GM23338 (cell line): ENCODE measurements at regions not wholly inside any gene's neighbourhood (a gene's known extent, or its start where the extent isn't known, plus 50 kb on each side); places are given as distances from the start of the nearest gene placed in this dataset.

Experiments
- ATAC-seq: fragments of 200-7000 bp; cut with Tn5 transposase; 3 replicates; pipeline ENCODE4 v1.9.1; 2020
- DNase-seq: peaks from one replicate; pipeline ENCODE4 v3.0.0-alpha.2; 2015; ENCODE audit warnings: low spot score
- H2AFZ ChIP-seq: fragments of 200-600 bp; sonication (generic); 2 replicates; pipeline ENCODE4 v1.8.0; 2016; ENCODE audit warnings: antibody characterized with exemption, mild to moderate bottlenecking, moderate library complexity
- H3F3A ChIP-seq: fragments of 200-600 bp; sonication (generic); replicated peaks from 2 replicates; pipeline ENCODE4 v1.8.0; 2017; ENCODE audit warnings: antibody characterized with exemption, mixed run types, low read depth
- H3K27ac ChIP-seq: fragments of 200-600 bp; sonication (generic); 2 replicates; pipeline ENCODE4 v1.6.1; 2016; ENCODE audit warnings: low read depth
- H3K27me3 ChIP-seq: fragments of 200-600 bp; sonication (generic); 2 replicates; pipeline ENCODE4 v1.8.0; 2016; ENCODE audit warnings: mild to moderate bottlenecking, mixed run types, moderate library complexity; ENCODE audit not compliant: insufficient read depth
- H3K36me3 ChIP-seq: fragments of 200-600 bp; sonication (generic); 2 replicates; pipeline ENCODE4 v1.8.0; 2016; ENCODE audit warnings: mild to moderate bottlenecking; ENCODE audit not compliant: insufficient read depth
- H3K4me1 ChIP-seq: fragments of 200-600 bp; sonication (generic); 2 replicates; pipeline ENCODE4 v1.8.0; 2016; ENCODE audit warnings: mild to moderate bottlenecking, moderate library complexity; ENCODE audit not compliant: insufficient read depth
- H3K4me2 ChIP-seq: fragments of 200-600 bp; sonication (generic); 2 replicates; pipeline ENCODE4 v1.7.1; 2017; ENCODE audit warnings: mixed run types
- H3K4me3 ChIP-seq: fragments of 200-600 bp; sonication (generic); 2 replicates; pipeline ENCODE4 v1.6.1; 2016; ENCODE audit warnings: mixed run types
- H3K79me2 ChIP-seq: fragments of 200-600 bp; sonication (generic); replicated peaks from 2 replicates; pipeline ENCODE4 v1.8.0; 2017; ENCODE audit warnings: mild to moderate bottlenecking; ENCODE audit not compliant: insufficient read depth
- H3K9me2 ChIP-seq: fragments of 200-600 bp; sonication (generic); 2 replicates; pipeline ENCODE4 v1.8.0; 2017; ENCODE audit not compliant: insufficient read depth
- H4K20me1 ChIP-seq: fragments of 200-600 bp; sonication (generic); replicated peaks from 2 replicates; pipeline ENCODE4 v1.8.0; 2017; ENCODE audit warnings: mild to moderate bottlenecking; ENCODE audit not compliant: insufficient read depth
- H3K27ac Mint-ChIP-seq: 2 replicates; pipeline ENCODE4 v1.8.0; 2020; ENCODE audit warnings: inconsistent platforms, mild to moderate bottlenecking, moderate library complexity, mixed read lengths
- H3K27me3 Mint-ChIP-seq: 3 replicates; pipeline ENCODE4 v1.8.0; 2022; ENCODE audit warnings: low read depth, mild to moderate bottlenecking, moderate library complexity, mixed read lengths, inconsistent platforms; ENCODE audit not compliant: insufficient read depth, poor library complexity
- H3K36me3 Mint-ChIP-seq: 3 replicates; pipeline ENCODE4 v1.8.0; 2021; ENCODE audit warnings: low read depth, mild to moderate bottlenecking, inconsistent platforms, moderate library complexity, mixed read lengths
- H3K4me1 Mint-ChIP-seq: 3 replicates; pipeline ENCODE4 v1.8.0; 2020; ENCODE audit warnings: mild to moderate bottlenecking, inconsistent platforms, mixed read lengths
- H3K4me3 Mint-ChIP-seq: 3 replicates; pipeline ENCODE4 v1.8.0; 2021; ENCODE audit warnings: moderate library complexity, mild to moderate bottlenecking, inconsistent platforms, mixed read lengths
- H3K9me3 Mint-ChIP-seq: 3 replicates; pipeline ENCODE4 v1.8.0; 2020; ENCODE audit warnings: moderate library complexity, mild to moderate bottlenecking, inconsistent platforms, mixed read lengths
- CREB1 ChIP-seq: fragments of 250-450 bp; sonication (Bioruptor Pico); IDR thresholded peaks from 2 replicates; pipeline ENCODE4 v1.5.0; 2020; ENCODE audit warnings: low read depth, mild to moderate bottlenecking, moderate library complexity
- EZH2 ChIP-seq: fragments of 200-600 bp; sonication (generic); IDR thresholded peaks from one replicate; pipeline ENCODE4 v1.8.0; 2017; ENCODE audit warnings: antibody characterized with exemption, mild to moderate bottlenecking, low read depth; ENCODE audit not compliant: unreplicated experiment
- EZH2phosphoT487 ChIP-seq: fragments of 200-600 bp; sonication (generic); IDR thresholded peaks from one replicate; pipeline ENCODE4 v1.8.1; 2018; ENCODE audit warnings: antibody characterized with exemption; ENCODE audit not compliant: unreplicated experiment
- JUNB ChIP-seq: IDR thresholded peaks from one replicate; pipeline ENCODE4 v1.6.1; 2016; ENCODE audit warnings: antibody characterized with exemption; ENCODE audit not compliant: unreplicated experiment
- NANOG ChIP-seq: IDR thresholded peaks from 2 replicates; pipeline ENCODE4 v1.6.1; 2016; ENCODE audit warnings: antibody characterized with exemption, borderline replicate concordance
- POLR2AphosphoS5 ChIP-seq: IDR thresholded peaks from 2 replicates; pipeline ENCODE4 v1.6.1; 2016; ENCODE audit warnings: antibody characterized with exemption, low read depth
- STAT1 ChIP-seq: IDR thresholded peaks from one replicate; pipeline ENCODE4 v1.6.1; 2016; ENCODE audit warnings: antibody characterized with exemption; ENCODE audit not compliant: unreplicated experiment
- ZNF114 ChIP-seq: fragments of 250-450 bp; sonication (Bioruptor Pico); IDR thresholded peaks from 2 replicates; pipeline ENCODE4 v1.5.0; 2020; ENCODE audit warnings: mild to moderate bottlenecking, moderate library complexity
- ZNF331 ChIP-seq: fragments of 250-450 bp; sonication (Bioruptor Pico); IDR thresholded peaks from 2 replicates; pipeline ENCODE4 v1.5.0; 2020; ENCODE audit warnings: low read depth, mild to moderate bottlenecking, moderate library complexity
- TF ChIP-seq, protein P1 (sequence below), 2 experiments: fragments of 200-600 bp in 1 of 2; sonication (generic) in 1 of 2; conservative IDR thresholded peaks; 2 replicates each; pipeline versions ENCODE4 v1.5.1 to v1.6.1; 2016 to 2017; ENCODE audit warnings: antibody characterized with exemption in 2 of 2, low read depth in 2 of 2, mild to moderate bottlenecking in 2 of 2, moderate library complexity in 1 of 2
- TF ChIP-seq, protein P2 (sequence below): IDR thresholded peaks from 2 replicates; pipeline ENCODE4 v1.6.1; 2016; ENCODE audit warnings: antibody characterized with exemption
- TF ChIP-seq, protein P3 (sequence below): IDR thresholded peaks from one replicate; pipeline ENCODE4 v1.6.1; 2018; ENCODE audit warnings: antibody characterized with exemption; ENCODE audit not compliant: unreplicated experiment
- TF ChIP-seq, protein P4 (sequence below): fragments of 250-450 bp; sonication (Bioruptor Pico); IDR thresholded peaks from 2 replicates; pipeline ENCODE4 v1.5.0; 2020; ENCODE audit warnings: mild to moderate bottlenecking, moderate library complexity

DNA sequence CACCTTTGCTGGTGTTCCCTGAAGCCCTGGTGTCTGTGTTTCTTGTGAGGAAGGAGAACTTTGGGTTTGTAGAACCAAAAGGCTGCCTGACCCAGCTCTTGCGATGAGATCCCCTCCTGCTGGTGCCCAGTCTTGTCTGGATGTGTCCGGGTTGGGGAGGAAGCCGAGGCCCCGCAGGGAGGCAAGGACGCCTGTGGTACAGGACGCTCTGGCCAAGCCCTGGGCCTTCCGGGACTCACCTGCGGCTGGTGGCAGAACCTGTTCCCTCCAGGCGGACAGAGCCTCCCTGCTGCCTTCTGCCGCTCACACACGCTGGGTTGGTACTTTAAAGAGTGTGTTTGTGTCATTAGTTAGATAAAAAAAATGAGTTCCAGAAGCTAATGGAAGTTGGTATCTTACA, 616.2 kb downstream of the GALR1 start:
- no peaks in the 10 kb centered on the region for H3K9me2 ChIP-seq
- DNase-seq: no peak

More for the DNA sequence above, 616.2 kb downstream of the GALR1 start:
- Mint-ChIP-seq H3K27ac (no peak overlapping the region), H3K27me3 (peaks cover 4% of the 10 kb centered on the region), H3K36me3 (peaks cover 43% of the 10 kb centered on the region), H3K4me1 (no peaks in the 10 kb centered on the region), H3K4me3 (no peak overlapping the region), H3K9me3 (peaks cover 98% of the 10 kb centered on the region)
- Histone ChIP-seq H4K20me1 (no peaks in the 10 kb centered on the region), H2AFZ (no peak overlapping the region), H3K4me3 (no peak overlapping the region), H3K4me1 (no peaks in the 10 kb centered on the region), H3K4me2 (no peak overlapping the region), H3F3A (no peaks in the 10 kb centered on the region), H3K36me3 (peaks cover 3% of the 10 kb centered on the region; the same call in 1 of the 2 replicates), H3K27ac (no peak overlapping the region), H3K27me3 (no peaks in the 10 kb centered on the region), H3K79me2 (no peaks in the 10 kb centered on the region)
- ATAC-seq: no peak
- no peak for TF ChIP-seq EZH2phosphoT487
- TF ChIP-seq, protein P1, sequence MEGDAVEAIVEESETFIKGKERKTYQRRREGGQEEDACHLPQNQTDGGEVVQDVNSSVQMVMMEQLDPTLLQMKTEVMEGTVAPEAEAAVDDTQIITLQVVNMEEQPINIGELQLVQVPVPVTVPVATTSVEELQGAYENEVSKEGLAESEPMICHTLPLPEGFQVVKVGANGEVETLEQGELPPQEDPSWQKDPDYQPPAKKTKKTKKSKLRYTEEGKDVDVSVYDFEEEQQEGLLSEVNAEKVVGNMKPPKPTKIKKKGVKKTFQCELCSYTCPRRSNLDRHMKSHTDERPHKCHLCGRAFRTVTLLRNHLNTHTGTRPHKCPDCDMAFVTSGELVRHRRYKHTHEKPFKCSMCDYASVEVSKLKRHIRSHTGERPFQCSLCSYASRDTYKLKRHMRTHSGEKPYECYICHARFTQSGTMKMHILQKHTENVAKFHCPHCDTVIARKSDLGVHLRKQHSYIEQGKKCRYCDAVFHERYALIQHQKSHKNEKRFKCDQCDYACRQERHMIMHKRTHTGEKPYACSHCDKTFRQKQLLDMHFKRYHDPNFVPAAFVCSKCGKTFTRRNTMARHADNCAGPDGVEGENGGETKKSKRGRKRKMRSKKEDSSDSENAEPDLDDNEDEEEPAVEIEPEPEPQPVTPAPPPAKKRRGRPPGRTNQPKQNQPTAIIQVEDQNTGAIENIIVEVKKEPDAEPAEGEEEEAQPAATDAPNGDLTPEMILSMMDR (conservative IDR thresholded peaks at IDR 0.05; ENCODE audit: low read depth in 2 of 2): no peak
- TF ChIP-seq, protein P2, sequence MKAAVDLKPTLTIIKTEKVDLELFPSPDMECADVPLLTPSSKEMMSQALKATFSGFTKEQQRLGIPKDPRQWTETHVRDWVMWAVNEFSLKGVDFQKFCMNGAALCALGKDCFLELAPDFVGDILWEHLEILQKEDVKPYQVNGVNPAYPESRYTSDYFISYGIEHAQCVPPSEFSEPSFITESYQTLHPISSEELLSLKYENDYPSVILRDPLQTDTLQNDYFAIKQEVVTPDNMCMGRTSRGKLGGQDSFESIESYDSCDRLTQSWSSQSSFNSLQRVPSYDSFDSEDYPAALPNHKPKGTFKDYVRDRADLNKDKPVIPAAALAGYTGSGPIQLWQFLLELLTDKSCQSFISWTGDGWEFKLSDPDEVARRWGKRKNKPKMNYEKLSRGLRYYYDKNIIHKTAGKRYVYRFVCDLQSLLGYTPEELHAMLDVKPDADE: no peak
- no peak for TF ChIP-seq POLR2AphosphoS5
- TF ChIP-seq, protein P3, sequence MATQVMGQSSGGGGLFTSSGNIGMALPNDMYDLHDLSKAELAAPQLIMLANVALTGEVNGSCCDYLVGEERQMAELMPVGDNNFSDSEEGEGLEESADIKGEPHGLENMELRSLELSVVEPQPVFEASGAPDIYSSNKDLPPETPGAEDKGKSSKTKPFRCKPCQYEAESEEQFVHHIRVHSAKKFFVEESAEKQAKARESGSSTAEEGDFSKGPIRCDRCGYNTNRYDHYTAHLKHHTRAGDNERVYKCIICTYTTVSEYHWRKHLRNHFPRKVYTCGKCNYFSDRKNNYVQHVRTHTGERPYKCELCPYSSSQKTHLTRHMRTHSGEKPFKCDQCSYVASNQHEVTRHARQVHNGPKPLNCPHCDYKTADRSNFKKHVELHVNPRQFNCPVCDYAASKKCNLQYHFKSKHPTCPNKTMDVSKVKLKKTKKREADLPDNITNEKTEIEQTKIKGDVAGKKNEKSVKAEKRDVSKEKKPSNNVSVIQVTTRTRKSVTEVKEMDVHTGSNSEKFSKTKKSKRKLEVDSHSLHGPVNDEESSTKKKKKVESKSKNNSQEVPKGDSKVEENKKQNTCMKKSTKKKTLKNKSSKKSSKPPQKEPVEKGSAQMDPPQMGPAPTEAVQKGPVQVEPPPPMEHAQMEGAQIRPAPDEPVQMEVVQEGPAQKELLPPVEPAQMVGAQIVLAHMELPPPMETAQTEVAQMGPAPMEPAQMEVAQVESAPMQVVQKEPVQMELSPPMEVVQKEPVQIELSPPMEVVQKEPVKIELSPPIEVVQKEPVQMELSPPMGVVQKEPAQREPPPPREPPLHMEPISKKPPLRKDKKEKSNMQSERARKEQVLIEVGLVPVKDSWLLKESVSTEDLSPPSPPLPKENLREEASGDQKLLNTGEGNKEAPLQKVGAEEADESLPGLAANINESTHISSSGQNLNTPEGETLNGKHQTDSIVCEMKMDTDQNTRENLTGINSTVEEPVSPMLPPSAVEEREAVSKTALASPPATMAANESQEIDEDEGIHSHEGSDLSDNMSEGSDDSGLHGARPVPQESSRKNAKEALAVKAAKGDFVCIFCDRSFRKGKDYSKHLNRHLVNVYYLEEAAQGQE: no peak
- no peak for TF ChIP-seq JUNB
- TF ChIP-seq ZNF331 (CRISPR knock-in tag): no peak
- no peak for TF ChIP-seq ZNF114 (CRISPR knock-in tag)
- TF ChIP-seq STAT1: no peak
- TF ChIP-seq NANOG: no peak
- TF ChIP-seq EZH2: no peak
- TF ChIP-seq CREB1 (CRISPR knock-in tag): no peak
- TF ChIP-seq, protein P4, sequence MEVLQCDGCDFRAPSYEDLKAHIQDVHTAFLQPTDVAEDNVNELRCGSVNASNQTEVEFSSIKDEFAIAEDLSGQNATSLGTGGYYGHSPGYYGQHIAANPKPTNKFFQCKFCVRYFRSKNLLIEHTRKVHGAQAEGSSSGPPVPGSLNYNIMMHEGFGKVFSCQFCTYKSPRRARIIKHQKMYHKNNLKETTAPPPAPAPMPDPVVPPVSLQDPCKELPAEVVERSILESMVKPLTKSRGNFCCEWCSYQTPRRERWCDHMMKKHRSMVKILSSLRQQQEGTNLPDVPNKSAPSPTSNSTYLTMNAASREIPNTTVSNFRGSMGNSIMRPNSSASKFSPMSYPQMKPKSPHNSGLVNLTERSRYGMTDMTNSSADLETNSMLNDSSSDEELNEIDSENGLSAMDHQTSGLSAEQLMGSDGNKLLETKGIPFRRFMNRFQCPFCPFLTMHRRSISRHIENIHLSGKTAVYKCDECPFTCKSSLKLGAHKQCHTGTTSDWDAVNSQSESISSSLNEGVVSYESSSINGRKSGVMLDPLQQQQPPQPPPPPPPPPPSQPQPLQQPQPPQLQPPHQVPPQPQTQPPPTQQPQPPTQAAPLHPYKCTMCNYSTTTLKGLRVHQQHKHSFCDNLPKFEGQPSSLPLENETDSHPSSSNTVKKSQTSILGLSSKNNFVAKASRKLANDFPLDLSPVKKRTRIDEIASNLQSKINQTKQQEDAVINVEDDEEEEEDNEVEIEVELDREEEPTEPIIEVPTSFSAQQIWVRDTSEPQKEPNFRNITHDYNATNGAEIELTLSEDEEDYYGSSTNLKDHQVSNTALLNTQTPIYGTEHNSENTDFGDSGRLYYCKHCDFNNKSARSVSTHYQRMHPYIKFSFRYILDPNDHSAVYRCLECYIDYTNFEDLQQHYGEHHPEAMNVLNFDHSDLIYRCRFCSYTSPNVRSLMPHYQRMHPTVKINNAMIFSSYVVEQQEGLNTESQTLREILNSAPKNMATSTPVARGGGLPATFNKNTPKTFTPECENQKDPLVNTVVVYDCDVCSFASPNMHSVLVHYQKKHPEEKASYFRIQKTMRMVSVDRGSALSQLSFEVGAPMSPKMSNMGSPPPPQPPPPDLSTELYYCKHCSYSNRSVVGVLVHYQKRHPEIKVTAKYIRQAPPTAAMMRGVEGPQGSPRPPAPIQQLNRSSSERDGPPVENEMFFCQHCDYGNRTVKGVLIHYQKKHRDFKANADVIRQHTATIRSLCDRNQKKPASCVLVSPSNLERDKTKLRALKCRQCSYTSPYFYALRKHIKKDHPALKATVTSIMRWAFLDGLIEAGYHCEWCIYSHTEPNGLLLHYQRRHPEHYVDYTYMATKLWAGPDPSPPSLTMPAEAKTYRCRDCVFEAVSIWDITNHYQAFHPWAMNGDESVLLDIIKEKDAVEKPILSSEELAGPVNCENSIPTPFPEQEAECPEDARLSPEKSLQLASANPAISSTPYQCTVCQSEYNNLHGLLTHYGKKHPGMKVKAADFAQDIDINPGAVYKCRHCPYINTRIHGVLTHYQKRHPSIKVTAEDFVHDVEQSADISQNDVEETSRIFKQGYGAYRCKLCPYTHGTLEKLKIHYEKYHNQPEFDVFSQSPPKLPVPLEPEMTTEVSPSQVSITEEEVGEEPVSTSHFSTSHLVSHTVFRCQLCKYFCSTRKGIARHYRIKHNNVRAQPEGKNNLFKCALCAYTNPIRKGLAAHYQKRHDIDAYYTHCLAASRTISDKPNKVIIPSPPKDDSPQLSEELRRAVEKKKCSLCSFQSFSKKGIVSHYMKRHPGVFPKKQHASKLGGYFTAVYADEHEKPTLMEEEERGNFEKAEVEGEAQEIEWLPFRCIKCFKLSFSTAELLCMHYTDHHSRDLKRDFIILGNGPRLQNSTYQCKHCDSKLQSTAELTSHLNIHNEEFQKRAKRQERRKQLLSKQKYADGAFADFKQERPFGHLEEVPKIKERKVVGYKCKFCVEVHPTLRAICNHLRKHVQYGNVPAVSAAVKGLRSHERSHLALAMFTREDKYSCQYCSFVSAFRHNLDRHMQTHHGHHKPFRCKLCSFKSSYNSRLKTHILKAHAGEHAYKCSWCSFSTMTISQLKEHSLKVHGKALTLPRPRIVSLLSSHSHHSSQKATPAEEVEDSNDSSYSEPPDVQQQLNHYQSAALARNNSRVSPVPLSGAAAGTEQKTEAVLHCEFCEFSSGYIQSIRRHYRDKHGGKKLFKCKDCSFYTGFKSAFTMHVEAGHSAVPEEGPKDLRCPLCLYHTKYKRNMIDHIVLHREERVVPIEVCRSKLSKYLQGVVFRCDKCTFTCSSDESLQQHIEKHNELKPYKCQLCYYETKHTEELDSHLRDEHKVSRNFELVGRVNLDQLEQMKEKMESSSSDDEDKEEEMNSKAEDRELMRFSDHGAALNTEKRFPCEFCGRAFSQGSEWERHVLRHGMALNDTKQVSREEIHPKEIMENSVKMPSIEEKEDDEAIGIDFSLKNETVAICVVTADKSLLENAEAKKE (CRISPR knock-in tag): no peak
